OCI-LY7 (cell line): ENCODE measurements at regions not wholly inside any gene's neighbourhood (a gene's known extent, or its start where the extent isn't known, plus 50 kb on each side); places are given as distances from the start of the nearest gene placed in this dataset.

Experiments used
- CTCF ChIP-seq: fragments of 200-600 bp; sonication (generic); conservative IDR thresholded peaks from 2 replicates; pipeline ENCODE4 v1.5.1; 2014; ENCODE audit warnings: mild to moderate bottlenecking, antibody characterized with exemption, low read length, moderate library complexity, mixed read lengths
- EZH2phosphoT487 ChIP-seq: fragments of 200-600 bp; sonication (generic); IDR thresholded peaks from 2 replicates; pipeline ENCODE4 v1.6.1; 2018; ENCODE audit warnings: low read depth, borderline replicate concordance, mild to moderate bottlenecking, mixed run types, antibody characterized with exemption, low read length, moderate library complexity, mixed read lengths

DNA sequence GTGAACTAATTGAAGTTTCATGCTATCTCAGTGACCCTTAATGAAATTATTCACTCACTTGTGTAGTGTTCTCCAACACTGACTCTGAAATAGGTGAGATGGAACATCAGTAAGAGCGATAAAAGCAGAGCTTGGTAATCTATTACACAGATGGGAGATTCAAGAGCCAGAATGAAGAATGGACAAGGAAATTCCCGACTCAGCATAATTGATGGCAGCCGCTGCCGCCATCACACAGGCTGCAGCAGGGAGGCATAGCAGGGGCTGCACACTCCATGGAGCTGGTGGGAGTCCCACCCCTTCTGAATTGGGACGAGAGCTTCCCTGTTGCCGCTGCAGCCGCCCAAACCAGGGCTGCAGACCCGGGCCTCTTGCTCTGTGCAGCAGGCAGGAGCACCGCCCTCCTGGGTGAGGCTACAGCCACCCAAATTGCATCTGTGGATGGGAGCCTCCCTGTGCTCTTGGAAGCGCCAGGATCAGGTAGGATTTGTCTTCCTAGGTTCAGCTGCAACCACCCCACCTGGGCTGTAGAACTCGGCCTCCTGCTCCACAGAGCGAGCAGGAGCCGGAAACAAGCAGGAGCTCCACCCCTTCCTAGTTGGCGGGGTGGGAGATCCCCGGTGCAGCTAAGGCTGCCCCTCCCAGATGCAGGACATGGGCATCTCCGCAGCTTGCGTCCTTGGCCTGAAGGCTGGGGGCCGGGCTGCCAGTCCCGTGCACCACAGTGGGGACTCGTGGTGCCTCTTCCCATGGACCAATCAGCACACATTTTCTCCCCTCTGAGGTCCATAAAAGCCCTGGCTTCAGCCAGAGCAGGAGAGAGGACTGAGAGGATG, 535.1 kb upstream of the LUZP2 start:
- TF ChIP-seq CTCF: no peak
- no peak for TF ChIP-seq EZH2phosphoT487
